HG03378 (cell line): ENCODE measurements at regions not wholly inside any gene's neighbourhood (a gene's known extent, or its start where the extent isn't known, plus 50 kb on each side); places are given as distances from the start of the nearest gene placed in this dataset.
"Not testable (repeated sequence)": the region's sequence is repeated elsewhere in the genome, so short reads cannot be mapped to it uniquely, and the experiment has no call there.

Experiments
- ATAC-seq: cut with Tn5 transposase; IDR thresholded peaks from one replicate; pipeline ENCODE4 v1.9.1; 2021; ENCODE audit warnings: mild to moderate bottlenecking, moderate library complexity; ENCODE audit not compliant: unreplicated experiment

DNA sequence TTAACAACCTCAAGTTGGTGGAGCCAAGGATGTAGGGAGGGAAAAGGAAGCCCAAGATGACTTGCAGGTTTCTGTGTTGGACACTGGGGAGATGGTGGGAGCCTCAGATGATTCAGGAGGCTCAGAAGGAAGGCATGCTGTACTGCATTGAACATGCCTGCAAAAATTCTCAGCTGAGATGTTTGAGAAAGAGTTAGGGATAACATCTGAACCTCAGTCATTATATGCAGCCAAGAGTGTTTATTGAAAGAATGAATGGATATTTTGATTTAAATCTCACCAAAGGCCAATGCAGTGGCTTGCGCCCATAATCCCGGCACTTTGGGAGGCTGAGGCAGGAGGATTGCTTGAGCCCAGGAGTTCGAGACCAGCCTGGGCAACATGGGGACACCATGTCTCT lies 243.0 kb downstream of the MYCN start:
- no peak for ATAC-seq

GRCh38 chr2:16182841-16183240 lies 242.5 kb downstream of the MYCN start:
- ATAC-seq, result no peak

DNA sequence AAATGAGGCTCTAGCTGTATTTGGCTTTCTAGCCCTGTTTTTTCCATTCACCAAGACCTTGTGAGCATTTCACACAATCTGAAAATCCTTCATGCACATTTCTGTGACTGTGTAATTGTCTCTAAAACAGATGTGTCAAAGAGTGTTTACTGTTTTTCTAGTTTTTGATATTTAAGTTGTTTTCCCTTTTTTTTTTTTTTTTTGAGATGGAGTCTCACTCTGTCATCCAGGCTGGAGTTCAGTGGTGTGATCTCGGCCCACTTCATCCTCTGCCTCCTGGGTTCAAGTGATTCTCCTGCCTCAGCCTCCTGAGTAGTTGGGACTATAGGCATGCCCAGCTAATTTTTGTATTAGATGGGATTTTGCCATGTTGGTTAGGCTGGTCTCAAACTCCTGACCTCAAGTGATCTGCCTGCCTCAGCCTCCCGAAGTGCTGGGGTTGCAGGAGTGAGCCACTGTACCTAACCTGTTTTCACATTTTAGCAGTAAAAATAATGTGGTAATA lies 242.0 kb downstream of the MYCN start:
- ATAC-seq, result not testable (repeated sequence)

DNA sequence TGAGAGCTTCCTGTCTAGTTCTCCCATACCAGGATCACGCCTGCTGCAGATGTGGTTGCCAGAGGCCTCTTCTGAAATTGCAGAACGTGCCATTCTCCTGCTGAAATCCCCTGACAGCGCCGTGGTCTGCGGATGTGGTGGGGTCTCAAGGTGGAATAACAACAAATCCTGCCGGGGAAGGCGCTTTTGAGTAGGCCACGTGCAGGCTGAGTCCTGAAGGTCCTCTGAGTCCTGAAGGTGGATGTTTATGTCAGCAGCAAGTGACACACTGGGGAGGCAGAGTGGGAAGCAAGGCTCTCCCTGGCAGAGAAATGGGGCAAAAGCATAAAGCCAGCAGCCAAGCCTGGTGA lies 241.4 kb downstream of the MYCN start:
- ATAC-seq, result no peak

- ATAC-seq, result no peak
Observed at GRCh38 chr2:16181062-16181740, 240.9 kb downstream of the MYCN start.

DNA sequence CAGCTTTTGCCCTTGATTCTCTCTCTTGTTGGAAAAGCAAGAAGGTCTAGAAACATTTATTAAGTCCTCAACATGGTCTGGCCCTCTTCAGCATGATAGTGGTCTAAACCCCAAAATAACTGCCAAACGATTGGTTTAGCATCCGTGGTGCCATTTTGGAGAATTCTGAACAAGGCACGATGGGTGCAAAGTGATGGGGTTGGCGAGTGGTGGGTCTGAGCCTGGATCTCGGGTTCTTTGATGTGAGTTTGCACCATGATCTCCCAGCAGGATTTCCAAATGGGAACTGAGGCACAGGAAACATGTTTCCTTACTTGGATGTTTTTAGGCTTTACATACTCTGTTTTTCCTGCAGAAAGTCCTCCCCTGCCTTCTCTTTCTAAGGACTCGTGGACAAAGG lies 240.3 kb downstream of the MYCN start:
- ATAC-seq, result no peak

GRCh38 chr2:16179701-16180416 lies 239.5 kb downstream of the MYCN start:
- ATAC-seq, result no peak

DNA sequence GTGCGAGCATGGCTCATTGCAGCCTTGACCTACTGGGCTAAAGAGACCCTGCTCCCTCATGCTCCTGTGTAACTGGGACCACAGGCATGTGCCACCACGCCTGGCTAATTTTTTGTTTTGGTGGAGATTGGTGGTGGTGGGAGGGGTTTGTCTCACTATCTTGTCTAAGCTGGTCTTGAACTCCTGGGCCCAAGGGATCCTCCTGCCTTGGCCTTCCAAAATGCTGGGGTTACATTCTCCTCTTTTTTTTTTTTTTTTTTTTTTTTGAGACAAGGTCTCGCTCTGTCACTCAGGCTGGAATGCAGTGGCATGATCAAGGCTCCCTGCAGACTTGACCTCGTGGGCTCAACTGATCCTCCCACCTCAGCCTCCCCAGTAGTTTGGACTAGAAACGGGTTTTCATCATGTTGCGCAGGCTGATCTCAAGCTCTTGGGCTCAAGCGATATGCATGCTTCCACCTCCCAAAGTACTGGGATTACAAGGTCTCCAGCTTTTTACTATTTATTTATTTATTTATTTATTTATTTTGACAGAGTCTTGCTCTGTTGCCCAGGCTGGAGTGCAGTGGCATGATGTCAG lies 238.3 kb downstream of the MYCN start:
- ATAC-seq, result no peak

- ATAC-seq, result no peak
Observed at GRCh38 chr2:16177671-16178180, 237.4 kb downstream of the MYCN start.

DNA sequence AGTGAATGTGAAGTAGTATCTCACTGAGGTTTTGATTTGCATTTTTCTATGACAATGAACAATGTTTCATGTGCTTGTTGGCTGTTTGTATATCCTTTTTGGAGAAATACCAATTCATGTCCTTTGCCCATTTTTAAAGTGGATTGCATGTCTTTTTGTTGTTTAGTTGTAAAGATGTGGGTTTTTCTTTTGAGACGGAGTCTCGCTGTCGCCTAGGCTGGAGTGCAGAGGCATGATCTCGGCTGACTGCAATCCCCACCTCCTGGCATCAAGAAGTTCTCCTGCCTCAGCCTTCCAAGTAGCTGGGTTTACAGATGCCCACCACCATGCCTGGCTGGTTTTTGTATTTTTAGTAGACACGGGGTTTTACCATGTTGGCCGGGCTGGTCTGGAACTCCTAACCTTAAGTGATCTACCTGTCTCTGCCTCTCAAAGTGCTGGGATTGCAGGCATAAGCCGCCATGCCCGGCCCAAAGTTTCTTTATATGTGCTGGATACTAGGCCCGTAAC lies 236.7 kb downstream of the MYCN start:
- no peak for ATAC-seq

DNA sequence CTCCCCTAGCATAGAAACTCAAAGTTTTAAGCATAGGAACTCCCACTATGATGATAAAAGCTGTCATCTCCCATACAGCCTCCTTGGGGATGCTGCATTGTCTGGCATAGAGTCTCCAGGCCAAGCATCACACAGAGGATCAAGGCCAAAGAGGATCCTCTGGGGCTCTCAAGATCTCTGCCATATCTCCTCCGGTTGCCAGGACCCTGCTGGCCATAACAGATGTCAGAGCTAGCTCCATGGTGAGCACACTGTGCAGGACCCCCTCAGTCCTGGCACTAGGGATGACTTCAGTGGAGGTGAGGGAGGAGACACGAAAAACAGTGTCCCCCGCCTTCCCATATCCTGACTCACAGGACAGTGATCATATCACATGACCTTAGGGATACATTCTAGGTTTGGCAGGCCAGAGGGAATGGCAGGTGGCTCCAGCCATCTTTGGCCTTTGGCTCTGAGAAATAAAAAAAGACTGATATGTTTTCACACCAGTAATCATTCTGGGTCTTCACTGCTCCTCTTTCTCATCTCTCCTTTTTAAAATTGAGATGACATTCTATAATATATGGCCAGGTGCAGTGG lies 235.0 kb downstream of the MYCN start:
- no peak for ATAC-seq

GRCh38 chr2:16174693-16175045 lies 234.3 kb downstream of the MYCN start:
- no peak for ATAC-seq

GRCh38 chr2:16173893-16174692 lies 233.7 kb downstream of the MYCN start:
- ATAC-seq, result no peak

DNA sequence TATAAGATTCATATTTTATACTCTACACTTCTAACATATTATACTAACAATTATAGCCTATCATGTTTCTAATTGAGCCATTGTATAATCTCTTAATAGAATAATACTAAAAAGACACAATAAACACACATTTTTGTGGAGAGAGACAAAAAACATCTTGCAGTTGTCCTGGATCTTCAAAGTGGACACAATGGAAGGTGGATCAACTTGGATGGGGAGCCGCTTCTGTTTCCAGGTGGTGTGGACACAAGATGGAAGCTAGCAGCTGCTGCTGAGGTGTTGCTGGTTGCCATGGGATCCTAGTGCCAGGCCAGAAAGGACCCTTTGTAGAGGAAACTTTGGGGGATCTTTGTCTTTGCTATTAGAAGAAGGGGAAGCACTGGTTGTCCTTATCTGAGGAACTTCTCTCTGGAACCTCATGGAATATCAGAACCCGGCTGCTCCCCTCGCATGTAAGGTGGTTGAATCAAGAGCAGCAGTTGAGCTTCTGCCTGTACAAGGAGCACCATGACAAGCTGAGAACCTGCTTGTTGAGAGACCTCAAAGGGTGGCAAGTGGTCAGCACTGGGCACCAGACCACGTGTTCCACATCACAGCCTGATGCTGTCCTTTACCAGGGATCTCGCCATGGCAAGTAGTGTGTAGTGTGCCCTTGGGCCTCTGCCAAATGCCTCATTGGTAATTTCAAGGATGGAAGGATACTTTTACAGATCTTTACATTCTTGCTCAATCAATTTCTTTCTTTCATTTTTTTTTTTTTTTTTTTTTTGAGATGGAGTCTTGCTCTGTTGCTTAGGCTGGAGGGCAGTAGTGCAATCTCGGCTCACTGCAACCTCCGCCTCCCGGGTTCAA lies 232.2 kb downstream of the MYCN start:
- ATAC-seq, result no peak

DNA sequence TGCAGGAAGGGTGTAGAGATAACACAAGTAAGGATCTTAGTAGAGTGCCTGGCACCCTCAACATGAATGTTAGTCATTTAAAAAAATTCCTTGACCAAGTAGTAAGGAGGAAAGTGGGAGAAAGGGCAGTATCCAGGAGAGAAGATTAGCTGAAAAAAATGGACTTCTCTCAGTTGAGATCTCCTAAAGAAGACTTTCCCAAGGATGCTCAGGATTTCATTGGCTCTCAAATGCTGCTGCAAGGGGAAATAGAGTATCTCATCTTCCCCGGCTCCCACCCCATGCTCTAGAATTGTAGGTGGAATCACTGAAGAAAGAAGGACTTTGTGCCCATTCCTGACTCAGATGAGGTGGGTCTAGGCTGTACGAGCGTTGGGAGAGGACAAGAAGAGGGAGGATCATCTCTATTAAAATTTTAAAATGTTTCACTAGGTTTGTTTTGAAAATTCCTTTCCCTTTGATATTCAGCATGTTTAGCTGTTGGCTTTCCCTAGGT lies 231.1 kb downstream of the MYCN start:
- ATAC-seq, result no peak

- no peak for ATAC-seq
Observed at GRCh38 chr2:16170675-16171424, 230.5 kb downstream of the MYCN start.

- ATAC-seq, result no peak
Observed at GRCh38 chr2:16169381-16169960, 229.1 kb downstream of the MYCN start.

DNA sequence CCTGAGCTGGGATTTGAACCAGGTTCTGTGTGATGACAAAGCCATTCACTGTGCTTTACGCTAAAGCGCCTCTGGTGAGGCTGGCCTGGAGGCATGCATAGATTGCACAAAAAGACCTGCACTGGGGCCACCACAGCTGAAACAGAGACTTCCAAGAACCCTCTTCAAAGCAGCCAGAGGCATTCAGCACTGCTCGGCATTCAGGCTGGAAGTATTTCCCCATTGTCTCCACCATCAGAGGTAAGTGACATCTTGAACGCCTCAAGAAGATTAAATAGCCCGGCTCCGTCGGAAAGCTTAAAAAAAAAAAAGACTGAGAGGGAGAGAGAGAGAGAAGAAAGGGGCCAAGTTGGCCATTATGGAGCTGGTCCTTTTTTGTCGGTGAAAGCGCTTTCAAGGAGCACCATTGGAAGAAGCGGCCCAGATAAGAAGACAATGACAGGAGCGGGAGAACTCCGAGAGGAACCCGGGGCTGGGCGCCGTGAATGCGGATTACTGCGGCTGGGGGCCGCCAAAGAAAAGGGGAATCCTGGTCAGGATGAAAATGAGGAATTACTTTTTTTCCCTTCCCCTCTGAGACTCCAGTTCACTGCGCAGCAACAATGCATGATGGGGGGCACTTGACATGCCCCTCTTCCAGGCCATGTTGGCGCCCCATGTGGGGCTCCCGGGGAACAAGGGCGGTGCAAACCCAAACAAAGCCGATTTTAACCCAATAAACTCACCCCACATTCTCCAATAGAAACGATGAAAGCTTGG lies 228.3 kb downstream of the MYCN start:
- no peak for ATAC-seq
